ENCODE measurements at regions not wholly inside any gene's neighbourhood (a gene's known extent, or its start where the extent isn't known, plus 50 kb on each side); places are given as distances from the start of the nearest gene placed in this dataset.

DNA sequence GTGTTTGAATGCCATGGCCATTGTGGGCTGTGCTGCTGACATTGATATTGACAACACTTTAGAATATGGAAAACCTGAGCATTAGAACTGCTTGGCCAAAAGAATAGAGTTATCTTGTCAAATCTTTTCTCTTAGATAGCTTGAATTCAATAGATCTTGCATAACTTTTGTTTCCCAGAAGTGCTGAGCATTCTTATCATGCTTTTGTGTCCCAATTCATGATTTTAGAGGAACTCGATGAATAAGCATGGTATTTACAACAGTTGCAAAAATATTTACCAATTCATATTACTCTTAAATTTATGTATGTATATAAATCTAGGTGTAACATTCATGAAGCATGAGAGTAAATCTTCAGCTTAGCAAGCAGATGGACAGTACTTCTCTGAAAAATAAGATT, 508.0 kb downstream of the BCL11A start:
- Mint-ChIP-seq H3K27ac (no peak overlapping the region), H3K4me1 (no peaks in the 10 kb centered on the region), H3K36me3 (ENCODE audit: low read depth) (no peaks in the 10 kb centered on the region), H3K27me3 (ENCODE audit: low read depth) (no peaks in the 10 kb centered on the region), H3K4me3 (no peak overlapping the region), H3K9me3 (no peaks in the 10 kb centered on the region)
- TF ChIP-seq, protein P1, sequence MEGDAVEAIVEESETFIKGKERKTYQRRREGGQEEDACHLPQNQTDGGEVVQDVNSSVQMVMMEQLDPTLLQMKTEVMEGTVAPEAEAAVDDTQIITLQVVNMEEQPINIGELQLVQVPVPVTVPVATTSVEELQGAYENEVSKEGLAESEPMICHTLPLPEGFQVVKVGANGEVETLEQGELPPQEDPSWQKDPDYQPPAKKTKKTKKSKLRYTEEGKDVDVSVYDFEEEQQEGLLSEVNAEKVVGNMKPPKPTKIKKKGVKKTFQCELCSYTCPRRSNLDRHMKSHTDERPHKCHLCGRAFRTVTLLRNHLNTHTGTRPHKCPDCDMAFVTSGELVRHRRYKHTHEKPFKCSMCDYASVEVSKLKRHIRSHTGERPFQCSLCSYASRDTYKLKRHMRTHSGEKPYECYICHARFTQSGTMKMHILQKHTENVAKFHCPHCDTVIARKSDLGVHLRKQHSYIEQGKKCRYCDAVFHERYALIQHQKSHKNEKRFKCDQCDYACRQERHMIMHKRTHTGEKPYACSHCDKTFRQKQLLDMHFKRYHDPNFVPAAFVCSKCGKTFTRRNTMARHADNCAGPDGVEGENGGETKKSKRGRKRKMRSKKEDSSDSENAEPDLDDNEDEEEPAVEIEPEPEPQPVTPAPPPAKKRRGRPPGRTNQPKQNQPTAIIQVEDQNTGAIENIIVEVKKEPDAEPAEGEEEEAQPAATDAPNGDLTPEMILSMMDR (IDR thresholded peaks at IDR 0.05; ENCODE audit: unreplicated experiment in 3 of 3) = no peak

DNA sequence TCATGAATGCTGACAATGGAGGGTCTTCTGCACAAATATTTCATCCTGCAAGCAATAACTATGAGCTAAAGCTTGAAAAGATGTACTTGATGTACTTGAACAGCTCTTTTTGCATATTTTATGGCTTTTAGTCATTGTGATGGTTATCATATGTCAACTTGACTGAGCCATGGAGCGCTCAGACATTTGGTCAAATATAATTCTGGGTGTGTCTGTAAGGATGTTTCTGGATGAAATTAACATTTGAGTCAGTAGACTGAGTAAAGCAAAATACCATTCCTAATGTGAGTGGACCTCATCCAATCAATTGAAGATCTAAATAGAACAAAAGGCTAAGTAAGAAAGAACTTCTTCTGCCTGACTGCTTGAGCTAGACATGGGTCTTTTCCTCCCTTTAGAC, 509.0 kb downstream of the BCL11A start:
- no peaks in the 10 kb centered on the region for H3K27me3 Mint-ChIP-seq (ENCODE audit: low read depth)
- no peaks in the 10 kb centered on the region for H3K9me3 Mint-ChIP-seq
- no peaks in the 10 kb centered on the region for H3K36me3 Mint-ChIP-seq (ENCODE audit: low read depth)
- H3K27ac Mint-ChIP-seq = no peak overlapping the region
- no peaks in the 10 kb centered on the region for H3K4me1 Mint-ChIP-seq
- TF ChIP-seq, protein P1 (IDR thresholded peaks at IDR 0.05; ENCODE audit: unreplicated experiment in 3 of 3) = no peak
- no peak overlapping the region for H3K4me3 Mint-ChIP-seq

DNA sequence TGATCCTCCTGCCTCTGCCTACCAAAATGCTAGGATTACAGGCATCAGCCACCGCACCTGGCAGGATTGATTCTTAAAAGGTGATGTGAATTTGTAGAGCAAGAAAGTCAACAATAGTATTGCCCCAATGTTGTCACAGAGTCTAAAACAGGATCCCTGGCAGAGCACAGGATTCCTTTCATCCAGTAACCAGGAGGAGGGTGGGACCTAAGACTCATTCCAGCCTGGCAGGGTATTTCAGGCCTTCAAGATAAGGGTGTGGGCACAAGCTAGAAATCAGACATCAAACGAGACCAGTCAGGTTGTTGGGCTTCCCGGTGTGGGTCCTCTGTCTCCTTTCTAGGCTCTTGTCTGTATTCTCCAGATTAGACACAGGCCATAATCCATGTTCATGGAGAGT, 511.4 kb downstream of the BCL11A start:
- H3K27ac Mint-ChIP-seq = no peak overlapping the region
- no peaks in the 10 kb centered on the region for H3K4me1 Mint-ChIP-seq
- no peak overlapping the region for H3K4me3 Mint-ChIP-seq
- peaks cover 12% of the 10 kb centered on the region for H3K9me3 Mint-ChIP-seq
- TF ChIP-seq, protein P1 (IDR thresholded peaks at IDR 0.05; ENCODE audit: unreplicated experiment in 3 of 3) = no peak
- H3K36me3 Mint-ChIP-seq (ENCODE audit: low read depth) = no peaks in the 10 kb centered on the region
- H3K27me3 Mint-ChIP-seq (ENCODE audit: low read depth) = no peaks in the 10 kb centered on the region

DNA sequence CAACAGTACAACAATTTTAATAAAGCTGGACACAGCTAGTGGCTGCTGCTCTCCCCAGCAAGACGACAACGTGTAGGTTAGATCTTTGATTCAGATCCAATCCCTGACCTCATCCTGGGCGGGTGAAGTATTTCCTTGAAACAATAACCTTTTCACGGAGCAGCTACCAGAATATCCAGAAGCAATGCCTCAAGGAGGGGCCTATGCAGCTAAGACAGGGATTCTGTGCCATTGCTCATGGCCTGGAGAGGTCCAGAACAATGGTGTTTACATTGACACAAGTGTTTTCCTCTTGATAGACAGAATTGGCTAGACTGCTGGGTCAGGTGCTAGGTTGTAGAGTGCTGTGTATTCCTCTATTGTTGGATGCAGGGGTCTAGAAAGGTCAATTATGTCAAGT, 520.1 kb downstream of the BCL11A start:
- Mint-ChIP-seq H3K9me3 (peaks cover 59% of the 10 kb centered on the region), H3K4me1 (no peaks in the 10 kb centered on the region), H3K4me3 (no peak overlapping the region), H3K36me3 (ENCODE audit: low read depth) (no peaks in the 10 kb centered on the region), H3K27me3 (ENCODE audit: low read depth) (no peaks in the 10 kb centered on the region), H3K27ac (no peak overlapping the region)
- TF ChIP-seq, protein P1 (IDR thresholded peaks at IDR 0.05; ENCODE audit: unreplicated experiment in 3 of 3) = no peak

DNA sequence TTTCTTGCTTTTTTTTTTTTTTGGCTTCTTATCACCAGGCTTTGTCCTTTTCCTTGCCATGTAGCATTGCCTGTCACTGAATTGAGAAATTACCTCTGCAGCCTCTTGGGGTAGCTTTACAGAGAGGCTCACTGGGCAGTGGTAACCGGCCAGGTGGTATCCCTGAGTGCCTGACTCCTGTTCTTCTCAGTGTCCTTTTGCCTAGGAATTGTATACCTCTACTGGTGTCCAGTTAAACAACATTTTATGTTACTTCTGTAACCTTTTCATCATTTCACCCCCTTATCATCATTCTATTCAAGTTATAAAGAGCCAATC, 523.9 kb downstream of the BCL11A start:
- H3K36me3 Mint-ChIP-seq (ENCODE audit: low read depth) = no peaks in the 10 kb centered on the region
- H3K9me3 Mint-ChIP-seq = peaks cover 37% of the 10 kb centered on the region
- no peak overlapping the region for H3K4me3 Mint-ChIP-seq
- TF ChIP-seq, protein P1 (IDR thresholded peaks at IDR 0.05; ENCODE audit: unreplicated experiment in 3 of 3) = no peak
- H3K27me3 Mint-ChIP-seq (ENCODE audit: low read depth) = peaks cover 2% of the 10 kb centered on the region
- no peak overlapping the region for H3K27ac Mint-ChIP-seq
- no peaks in the 10 kb centered on the region for H3K4me1 Mint-ChIP-seq

DNA sequence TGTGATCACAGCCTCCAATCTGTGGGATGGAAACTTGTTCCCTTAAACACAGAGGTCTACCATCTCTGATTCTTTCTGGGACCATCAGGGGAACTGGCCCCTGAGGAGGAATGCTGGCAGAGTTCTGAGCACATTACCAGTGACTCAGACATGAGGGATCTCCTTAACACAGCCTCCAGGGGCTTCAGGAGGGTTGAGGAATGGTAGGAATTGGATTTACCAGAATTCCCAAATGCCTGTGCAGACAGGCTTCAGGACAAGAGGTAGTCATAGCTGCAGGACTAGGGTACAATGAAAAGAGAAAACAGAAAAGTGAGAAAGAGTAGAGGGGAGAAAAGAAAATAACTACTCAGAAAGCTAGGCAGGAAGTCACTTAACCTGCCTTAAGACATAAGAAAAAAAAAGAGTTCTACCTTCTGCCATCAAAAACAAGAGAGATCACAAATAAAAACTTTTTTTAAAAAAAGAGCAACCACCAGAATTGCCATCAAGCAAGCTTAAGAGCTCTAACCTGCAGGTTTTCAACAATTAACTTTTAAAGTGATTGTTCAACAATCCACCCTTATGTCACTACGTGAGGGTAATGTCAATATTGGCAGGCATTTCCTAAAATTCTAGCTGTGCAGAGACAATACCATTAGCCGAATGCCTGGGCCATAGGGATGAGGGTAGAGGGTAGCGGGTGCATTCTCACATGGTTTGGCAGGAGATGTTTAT, 524.4 kb downstream of the BCL11A start:
- TF ChIP-seq, protein P1 (IDR thresholded peaks at IDR 0.05; ENCODE audit: unreplicated experiment in 3 of 3) = no peak
- Mint-ChIP-seq H3K4me1 (no peaks in the 10 kb centered on the region), H3K36me3 (ENCODE audit: low read depth) (no peaks in the 10 kb centered on the region)

More for the DNA sequence above, 524.4 kb downstream of the BCL11A start:
- no peak overlapping the region for H3K4me3 Mint-ChIP-seq
- peaks cover 33% of the 10 kb centered on the region for H3K9me3 Mint-ChIP-seq
- H3K27ac Mint-ChIP-seq = no peak overlapping the region
- H3K27me3 Mint-ChIP-seq (ENCODE audit: low read depth) = peaks cover 5% of the 10 kb centered on the region

Measured in nephron (organoid).